SHP77 (cell line): ENCODE measurements at regions not wholly inside any gene's neighbourhood (a gene's known extent, or its start where the extent isn't known, plus 50 kb on each side); places are given as distances from the start of the nearest gene placed in this dataset.
"Not testable (repeated sequence)": the region's sequence is repeated elsewhere in the genome, so short reads cannot be mapped to it uniquely, and the experiment has no call there.

ENCODE experiments used
- DNase-seq, 2 experiments: peaks; one replicate each; lab custom pipeline; 2025; lab: John Stamatoyannopoulos, UW

DNA sequence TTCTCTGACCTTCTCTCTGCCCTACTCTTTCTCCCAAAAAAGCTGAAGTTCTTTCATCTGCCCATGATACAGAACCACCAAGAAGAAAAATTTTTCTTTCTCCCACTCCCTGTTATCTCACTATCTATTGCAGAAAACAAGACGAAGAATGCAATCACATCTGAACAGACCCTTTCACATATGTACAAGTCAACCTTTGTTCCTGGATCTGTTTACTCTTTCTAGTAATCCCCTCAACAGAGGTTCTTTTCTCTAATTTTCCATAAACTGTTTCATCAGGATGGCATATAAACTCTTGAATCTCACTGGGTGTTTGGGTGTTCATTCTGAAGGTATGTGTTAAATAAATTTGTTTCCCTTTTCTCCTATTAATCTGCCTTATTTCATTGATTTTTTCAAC lies 1262.7 kb upstream of the NRXN1 start:
- DNase-seq, result no peak

DNA sequence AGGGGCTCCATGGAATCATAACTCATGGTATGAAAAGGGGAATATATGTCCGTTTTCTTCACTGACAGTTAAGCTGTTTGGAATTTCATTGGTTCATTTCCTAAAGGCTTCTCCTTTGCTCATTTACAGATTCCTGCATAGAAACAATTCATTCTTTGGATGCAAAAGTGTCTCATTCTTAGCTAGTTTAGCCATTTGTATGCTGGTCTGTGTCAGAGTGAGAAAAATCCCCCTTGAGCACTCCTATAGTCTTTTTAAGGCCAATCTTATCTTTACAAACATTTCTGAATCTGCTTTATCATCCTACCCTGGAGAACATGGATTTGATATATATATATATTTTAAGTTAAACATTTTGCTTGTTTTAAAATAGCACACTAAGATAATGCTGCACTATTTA lies 1260.9 kb upstream of the NRXN1 start:
- no peak for DNase-seq

DNA sequence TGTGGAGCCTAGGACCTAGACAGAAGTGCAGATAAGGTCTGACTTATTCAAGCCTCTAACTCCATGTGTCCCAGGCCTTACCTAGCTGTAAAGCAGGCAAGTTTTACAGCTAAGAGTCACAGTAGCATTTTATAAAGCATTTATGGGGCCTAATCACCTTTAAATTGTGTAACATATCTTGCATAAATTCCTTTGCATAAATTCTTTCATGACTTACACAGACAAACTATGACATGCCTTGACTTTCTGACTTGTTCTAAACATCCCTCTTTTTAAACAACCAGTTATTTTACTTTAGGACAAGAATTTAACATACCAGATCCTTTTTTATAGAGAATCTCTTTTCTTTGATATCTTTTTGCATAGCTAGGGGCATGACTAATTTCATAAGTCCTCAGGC lies 1257.8 kb upstream of the NRXN1 start:
- DNase-seq, result no peak

DNA sequence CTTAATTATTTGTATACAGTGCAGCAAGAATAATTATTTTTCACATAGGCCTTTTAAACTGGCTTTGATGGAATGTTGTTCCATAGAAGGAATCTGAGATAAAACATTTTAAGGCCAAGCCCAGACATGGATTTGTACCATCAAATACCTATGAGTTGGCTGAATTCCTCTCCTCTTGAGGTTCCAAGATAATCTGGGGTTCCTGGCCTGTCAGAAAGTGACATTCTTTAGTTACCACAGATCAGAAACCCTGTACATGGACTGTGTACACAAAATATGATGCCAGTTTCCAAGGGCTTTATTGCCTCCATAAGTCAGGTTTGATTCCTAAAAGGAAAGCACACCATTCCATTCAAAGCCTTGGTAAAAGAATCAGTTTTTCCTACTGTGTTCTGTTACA lies 1256.7 kb upstream of the NRXN1 start:
- no peak for DNase-seq

DNA sequence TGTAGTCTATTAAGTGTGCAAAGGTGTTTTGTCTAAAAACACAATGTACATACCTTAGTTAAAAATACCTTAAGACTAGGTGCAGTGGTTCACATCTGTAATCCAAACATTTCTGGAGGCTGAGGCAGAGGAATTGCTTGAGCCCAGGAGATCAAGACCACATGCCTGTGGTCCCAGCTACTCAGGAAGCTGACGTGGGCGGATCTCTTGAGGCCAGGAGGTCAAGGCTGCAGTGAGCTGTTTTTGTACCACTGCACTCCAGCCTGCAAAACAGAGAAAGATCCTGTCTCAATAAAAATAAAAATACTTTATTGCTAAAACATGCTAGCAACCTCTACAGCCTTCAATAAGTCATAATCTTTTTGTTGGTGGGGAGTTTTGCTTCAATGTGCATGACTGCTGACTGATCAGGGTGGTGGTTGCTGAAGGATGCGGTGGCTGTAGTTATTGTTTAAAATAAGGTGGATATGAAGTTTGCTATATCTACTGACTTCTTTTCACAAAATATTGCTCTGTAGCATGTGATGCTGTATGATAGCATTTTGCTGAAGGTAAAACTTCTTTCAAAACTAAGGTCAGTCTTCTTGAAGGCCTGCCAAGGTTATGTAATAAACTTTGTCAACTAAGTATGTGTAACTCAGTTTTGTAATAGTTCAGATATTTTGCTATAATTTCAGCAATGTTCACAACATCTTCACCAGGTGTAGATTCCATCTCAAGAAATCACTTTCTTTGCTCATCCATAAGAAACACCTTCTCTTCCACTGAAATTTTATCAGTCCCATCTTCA lies 1238.0 kb upstream of the NRXN1 start:
- DNase-seq, result no peak

DNA sequence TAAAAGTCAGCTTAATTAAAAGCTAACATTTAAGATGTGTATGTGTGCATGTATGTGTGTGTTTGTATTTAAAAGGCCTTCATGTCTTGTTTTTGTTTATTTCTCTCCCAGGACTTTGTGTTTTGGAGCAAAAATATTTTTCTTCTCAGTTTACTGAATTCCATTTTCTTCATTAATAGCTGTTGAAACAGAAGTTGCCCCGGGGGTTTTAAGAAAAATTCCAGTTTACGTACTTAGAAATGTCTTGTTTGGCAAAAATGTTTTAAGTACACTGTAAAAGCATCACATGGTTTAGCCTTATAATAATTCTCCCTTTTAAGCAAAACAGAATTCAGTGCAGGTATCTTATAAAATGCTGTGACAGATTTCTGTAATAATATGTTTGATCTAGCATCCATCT lies 1233.0 kb upstream of the NRXN1 start:
- DNase-seq, result no peak

DNA sequence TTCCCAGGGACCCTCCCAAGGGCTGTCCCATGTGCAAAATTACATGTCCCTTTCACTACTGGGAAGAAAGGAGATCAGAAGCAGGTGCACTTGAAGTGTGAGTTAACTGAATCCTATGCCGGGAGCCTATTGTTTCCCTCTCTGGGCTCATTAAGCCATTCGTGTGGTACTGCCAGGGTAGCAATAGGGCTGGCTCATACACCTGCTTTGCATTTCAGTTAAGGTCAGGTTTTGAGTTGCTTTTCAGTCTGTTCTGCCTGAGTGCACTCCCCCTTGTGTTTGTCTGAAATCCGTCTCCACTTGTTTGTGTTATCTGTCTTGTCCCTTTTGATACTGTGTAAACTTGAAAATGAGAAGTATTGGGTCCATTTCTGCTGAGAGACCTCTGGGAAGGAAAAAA lies 1232.6 kb upstream of the NRXN1 start:
- peak; percentile 63 to 80 for DNase-seq

DNA sequence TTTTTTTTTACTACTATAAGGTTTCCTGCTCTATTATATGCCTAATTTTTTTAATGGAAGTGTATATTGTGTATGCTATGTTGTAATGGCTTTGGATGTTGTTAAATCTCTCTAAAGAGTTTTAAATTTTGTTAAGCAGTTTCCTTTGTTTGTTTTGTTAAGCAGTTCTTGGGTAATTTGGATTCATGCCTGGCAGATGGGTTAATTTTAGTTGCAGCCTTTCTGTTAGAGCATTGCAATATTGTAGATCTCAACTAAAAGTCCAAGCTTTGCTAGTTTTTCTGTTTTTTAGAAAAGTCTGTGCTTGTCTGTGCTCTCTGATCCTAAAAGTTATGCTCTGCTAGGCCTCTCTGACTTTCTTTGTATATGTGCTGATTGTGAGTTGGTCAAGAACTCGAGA lies 1229.0 kb upstream of the NRXN1 start:
- no peak for DNase-seq

DNA sequence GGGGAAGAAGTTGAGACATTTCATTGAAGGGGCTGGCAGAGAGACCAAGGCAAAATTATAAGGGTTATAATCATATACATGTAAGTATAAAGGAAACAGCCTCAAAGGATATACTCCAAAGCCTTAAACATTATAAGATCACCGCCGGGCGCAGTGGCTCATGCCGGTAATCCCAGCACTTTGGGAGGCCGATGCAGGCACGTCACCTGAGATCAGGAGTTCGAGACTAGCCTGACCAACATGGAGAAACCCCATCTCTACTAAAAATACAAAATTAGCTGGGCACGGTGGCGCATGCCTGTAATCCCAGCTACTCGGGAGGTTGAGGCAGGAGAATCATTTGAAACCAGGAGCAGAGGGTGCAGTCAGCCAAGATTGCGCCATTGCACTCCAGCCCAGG lies 1227.0 kb upstream of the NRXN1 start:
- not testable (repeated sequence) for DNase-seq

DNA sequence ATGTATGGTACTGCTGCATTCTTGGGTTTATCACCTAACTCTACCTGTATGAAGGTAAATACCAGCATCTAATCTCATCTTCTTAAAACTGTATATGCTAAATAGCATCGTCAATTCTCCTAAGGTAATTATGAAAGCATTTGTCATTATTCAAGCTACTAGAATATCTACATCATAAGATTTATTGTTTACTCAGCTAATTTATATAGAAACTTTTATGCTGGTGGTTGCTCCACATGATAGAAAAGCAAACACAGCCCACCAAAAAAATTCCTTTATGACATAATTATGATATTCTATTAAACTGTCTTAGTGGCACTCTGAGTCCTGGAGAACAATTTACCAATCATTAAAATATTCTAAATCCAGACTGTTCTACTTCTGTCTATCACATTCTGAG lies 1226.1 kb upstream of the NRXN1 start:
- no peak for DNase-seq

DNA sequence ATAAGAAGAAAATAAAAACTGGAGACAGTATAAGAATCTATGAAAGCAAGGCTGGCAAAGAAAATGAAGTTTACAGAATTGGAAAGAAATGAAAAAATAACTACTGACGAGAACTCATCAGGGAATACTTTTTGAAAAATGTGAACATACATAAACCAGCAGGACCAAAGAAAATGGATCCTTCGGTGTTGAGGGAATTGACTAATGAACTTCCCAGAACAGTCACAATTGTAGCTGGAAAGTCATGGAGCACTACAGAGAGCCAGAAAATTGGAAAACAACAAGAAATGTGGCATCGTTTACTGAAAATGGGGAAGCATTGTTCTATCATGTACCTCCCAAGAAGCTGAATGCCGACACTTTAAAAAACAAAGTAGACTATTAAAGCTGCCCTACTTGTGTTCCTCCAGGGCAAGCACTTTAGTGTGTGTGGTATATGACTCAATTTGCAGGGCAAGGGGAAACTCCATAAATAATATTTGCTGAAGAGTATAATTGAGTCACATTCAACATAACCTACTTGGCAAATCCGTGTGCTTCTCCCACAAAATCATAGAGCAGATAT lies 1221.6 kb upstream of the NRXN1 start:
- no peak for DNase-seq

DNA sequence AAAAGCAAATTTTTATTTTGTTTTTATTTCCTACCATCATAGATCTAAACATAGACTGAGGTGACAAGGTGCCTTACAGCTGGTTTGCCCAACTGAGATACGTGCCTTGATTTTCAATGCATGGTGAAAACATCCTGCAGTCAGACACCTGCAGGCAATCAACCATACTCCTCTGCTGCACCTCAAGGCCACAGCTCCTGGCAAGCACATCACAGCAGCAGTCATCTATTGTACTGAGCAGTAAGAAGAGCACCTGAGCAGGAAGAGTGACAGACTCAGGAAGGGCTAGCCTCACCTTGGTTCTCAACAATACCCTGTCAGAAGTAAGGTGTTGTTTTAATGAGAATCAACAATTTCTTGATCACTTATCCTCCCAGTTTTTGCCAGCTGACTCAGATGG lies 1206.8 kb upstream of the NRXN1 start:
- DNase-seq, result no peak

DNA sequence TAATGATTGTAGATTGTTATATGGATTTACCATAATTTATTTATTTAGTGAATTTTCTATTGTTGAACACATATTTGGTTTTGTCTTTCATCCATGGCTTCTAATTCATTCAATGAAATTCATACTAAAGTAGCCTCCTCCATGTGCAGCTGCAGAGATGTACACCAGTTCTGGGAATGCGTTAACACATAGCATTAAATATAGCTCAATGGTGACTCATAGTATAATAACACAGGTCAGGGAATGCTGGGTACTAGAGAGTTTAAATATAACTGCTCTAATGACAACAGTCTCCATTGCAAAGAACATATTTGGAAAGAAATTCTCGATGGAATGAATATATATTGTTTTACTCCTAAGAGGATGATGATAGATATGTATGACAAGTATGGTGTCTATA lies 1190.2 kb upstream of the NRXN1 start:
- peak; percentile 38 to 41 for DNase-seq

DNA sequence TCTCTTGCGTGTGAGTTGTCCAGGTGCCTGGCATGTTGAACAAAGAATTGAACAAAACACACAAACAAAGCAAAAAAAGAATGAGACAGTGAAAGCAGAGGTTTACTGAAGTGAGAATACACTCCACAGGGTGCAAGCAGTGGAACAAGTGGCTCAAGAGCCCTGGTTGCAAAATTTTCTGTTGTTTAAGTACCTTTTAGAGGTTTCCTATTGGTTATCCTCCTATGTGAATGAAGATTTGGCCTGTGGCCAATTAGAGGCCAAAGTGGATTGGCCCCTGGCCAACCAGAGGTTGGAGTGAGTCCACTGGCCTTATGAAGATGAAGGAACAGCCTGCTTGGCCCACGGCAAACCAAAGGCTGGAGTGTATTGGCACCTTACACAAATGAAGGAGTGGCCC lies 1188.5 kb upstream of the NRXN1 start:
- peak; percentile 74 to 83 for DNase-seq

DNA sequence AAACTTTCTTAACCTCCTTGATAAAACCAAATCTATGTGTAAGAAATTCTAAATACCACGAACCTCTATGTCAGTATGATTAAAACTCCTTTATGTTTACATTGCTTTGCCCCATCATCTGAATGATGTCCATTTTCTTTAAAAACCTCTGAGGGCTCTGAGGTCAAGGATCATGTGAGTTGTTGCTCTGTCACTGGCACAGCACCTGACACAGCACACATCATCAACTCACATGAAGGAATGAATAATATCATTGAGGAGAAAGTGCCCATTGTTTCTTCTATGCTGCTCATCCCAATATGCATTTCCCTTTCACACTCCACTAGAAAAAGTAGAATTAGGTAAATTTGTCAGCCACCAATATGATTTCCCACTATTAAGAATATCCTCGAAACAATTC lies 1178.7 kb upstream of the NRXN1 start:
- no peak for DNase-seq

DNA sequence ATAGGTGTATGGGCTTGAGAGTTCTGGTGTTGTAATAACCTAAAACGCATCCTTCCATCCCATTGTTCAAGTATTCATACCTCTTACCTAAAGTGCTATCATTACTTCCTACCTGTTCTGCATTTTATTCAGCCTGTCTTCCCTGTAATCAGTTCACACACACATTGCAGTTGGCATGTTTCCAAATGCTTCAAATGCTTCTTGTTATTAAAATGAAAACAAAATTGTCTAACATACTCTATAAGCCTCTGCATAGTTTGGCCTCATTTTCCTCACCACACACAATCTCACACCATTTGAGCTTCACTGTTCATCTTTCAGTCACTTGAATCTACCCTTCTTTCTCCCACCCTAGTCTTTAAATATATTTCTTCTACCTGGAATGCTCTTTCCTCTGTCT lies 1178.2 kb upstream of the NRXN1 start:
- no peak for DNase-seq

DNA sequence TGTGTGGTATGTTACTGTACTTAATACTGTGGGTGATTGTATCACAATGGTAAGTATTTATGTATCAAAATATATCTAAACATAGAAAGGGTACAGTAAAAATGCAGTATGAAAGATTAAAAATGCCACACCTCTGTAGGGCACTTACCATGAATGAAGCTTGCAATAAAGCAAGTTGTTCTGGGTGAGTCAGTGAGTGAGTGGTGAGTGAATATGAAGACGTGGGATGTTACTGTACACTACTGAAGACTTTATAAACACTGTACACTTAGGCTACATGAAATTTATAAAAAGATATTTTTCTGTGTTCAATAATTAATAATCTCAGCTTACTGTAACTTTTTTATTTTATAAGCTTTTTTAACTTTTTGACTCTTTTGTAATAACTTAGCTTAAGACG lies 1162.4 kb upstream of the NRXN1 start:
- DNase-seq, result no peak

DNA sequence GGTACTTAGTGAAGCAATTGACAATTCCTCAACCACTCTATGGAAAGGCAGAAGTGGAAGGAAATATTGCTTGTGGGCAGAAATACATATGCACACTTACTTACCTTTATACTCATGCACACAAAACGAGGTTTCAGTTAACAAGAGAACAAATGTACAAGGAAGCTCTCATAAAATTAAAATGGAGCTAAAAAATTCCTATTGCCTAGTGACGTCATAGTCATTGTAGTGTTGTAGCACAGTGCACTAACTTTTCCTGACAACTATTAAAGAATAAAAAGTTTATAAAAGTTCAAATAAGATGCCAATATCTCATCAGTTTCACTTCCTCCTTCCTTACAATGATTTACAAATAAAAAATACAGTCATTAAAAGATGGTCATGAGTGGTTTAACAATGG lies 1161.9 kb upstream of the NRXN1 start:
- no peak for DNase-seq

DNA sequence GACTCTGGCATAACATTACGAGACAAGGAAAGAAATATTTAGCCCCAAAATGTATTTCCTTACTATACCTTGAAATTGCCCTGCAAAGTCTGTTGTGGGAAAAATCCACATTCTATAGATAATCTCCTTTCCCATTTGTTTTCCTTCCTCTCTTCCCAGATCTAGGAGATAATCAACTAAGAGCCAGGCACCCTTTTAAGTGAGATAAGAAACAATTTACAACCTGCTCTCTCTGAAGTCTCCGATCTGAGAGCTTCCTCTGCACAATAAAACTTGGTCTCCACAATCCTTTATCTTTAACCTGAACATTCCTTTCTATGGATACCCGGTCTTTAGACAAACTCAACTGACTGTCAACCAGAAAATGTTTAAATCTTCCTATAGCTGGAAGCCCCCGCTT lies 1160.7 kb upstream of the NRXN1 start:
- DNase-seq, result no peak

DNA sequence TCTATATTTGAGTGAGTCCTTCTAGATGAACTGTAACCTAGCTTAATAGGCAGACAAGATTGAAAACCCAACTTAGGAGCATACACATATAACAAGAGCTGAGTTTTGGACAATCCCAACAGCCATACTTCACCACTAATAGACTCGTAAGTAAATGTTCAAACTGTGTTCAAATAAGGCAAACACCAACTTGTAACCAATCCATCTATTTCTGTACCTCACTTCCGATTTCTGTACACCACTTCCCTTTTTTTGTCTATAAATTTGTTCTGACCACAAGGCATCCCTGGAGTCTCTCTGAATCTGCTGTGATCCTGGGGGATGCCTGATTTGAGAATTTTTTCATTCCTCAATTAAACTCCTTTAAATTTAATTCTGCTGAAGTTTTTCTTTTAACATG lies 1149.1 kb upstream of the NRXN1 start:
- no peak for DNase-seq

DNA sequence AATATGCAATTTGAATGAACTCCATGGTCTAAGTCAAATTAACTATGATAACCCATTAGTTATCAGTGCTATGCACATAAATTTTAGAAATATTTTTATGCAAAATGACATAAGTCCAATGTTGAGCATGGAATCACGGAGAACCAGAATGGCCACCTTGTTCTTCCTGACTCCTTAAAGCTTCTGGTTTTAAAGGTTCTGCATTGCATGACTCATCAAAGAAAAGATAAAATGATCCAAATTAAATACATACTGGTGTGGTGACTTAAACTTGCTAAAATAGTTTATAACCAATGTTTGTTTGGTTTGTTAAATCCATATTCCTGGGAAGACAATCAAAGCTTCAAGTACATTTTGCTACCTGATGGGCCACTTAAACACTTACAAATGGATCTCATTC lies 1146.9 kb upstream of the NRXN1 start:
- no peak for DNase-seq

DNA sequence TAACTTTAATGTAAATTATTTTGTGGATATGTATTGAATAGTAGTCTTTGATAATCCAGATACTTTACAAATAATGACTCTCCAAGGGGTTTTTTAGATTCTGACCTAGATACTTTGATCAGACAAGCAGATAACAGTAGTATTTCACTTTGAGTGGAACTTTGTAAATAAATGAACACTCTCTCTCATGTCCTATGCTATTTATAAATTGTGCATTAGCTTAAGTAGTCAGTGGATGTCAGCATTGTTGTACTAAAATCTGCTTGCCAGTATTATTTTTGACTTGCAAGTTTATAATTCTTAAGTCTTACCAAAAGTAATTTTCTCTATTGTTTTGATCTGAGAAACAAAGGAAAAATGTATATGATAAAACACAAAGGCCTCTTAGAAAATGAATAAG lies 1113.1 kb upstream of the NRXN1 start:
- DNase-seq, result no peak

DNA sequence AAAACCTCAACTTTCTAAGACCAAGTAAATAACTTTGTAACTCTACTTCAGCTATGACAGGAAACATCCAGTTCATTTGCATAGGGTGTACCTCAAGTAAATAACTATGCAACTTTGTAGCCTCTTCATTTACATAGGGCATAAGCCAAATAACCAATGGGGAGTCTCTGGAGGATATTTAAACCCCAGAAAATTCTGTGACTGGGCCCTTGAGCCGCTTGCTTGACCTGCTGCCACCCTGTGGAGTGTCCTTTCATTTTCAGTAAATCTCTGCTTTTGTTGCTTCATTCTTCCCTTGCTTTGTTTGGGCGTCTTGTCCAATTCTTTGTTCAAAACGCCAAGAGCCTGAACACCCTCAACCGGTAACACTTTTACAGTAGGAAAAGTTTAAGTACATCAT lies 1112.7 kb upstream of the NRXN1 start:
- DNase-seq, result no peak

DNA sequence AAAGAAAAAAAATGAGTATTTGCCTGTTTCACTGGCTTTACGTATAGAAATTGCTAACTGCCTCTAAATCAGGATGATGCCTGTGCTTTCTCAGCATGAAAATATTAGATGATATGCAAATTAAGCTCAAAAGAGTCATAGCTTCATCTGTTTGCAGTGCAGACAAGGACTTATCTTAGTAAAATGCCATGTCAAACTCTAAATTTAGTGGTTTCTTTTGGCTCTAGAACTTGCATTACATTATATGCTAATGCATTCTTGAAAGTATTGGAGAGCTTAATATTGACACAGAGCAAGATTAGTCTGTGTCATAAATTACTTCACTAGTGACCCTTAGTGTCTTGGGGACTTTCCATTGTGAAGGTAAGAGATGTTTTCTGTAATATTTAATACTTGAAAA lies 1109.1 kb upstream of the NRXN1 start:
- no peak for DNase-seq
